SU-DHL-6 (cell line): ENCODE measurements at regions not wholly inside any gene's neighbourhood (a gene's known extent, or its start where the extent isn't known, plus 50 kb on each side); places are given as distances from the start of the nearest gene placed in this dataset.

Experiments
- EZH2phosphoT487 ChIP-seq: fragments of 200-600 bp; sonication (generic), shearing (Covaris generic); conservative IDR thresholded peaks from 2 replicates; pipeline ENCODE4 v1.6.1; 2018; ENCODE audit warnings: mild to moderate bottlenecking, antibody characterized with exemption, low read length, moderate library complexity, mixed read lengths
- TF ChIP-seq, protein P1 (sequence below): fragments of 200-600 bp; sonication (generic); IDR thresholded peaks from one replicate; pipeline ENCODE4 v1.5.1; 2017; ENCODE audit warnings: antibody characterized with exemption, mild to moderate bottlenecking, low read length, moderate library complexity; ENCODE audit not compliant: insufficient read depth, poor library complexity, severe bottlenecking

DNA sequence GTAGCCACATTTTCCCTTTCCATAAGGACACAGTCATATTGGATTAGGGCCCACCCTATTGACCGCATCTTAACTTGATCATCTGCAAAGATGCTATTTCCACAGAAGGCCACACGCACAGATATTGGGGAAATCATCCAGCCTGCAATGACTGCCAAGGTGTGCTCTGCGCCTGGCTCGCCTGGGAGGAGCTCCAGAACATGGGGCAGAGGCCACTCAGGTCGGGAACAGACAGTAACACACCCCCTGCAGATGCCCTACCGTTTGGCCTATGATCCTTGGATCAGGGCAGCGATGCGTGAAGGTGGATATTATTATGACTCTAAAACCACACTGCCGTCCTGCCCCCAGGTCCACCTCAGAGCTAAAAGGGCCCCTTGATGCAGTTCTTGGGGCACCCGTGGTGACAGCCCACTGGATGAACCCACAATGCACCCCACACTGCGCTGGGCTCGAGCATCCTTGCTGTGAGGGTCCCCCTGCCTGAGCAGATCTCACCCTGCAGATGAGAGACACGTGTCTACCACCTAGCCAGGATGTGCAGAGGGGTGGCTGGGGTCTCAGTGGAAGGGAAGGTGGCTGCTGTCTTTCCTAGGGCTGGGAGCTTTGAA lies 72.9 kb upstream of the ZNF516 start:
- TF ChIP-seq, protein P1, sequence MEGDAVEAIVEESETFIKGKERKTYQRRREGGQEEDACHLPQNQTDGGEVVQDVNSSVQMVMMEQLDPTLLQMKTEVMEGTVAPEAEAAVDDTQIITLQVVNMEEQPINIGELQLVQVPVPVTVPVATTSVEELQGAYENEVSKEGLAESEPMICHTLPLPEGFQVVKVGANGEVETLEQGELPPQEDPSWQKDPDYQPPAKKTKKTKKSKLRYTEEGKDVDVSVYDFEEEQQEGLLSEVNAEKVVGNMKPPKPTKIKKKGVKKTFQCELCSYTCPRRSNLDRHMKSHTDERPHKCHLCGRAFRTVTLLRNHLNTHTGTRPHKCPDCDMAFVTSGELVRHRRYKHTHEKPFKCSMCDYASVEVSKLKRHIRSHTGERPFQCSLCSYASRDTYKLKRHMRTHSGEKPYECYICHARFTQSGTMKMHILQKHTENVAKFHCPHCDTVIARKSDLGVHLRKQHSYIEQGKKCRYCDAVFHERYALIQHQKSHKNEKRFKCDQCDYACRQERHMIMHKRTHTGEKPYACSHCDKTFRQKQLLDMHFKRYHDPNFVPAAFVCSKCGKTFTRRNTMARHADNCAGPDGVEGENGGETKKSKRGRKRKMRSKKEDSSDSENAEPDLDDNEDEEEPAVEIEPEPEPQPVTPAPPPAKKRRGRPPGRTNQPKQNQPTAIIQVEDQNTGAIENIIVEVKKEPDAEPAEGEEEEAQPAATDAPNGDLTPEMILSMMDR, result no peak
- TF ChIP-seq EZH2phosphoT487, result no peak
